SJSA1 (cell line): ENCODE measurements at regions not wholly inside any gene's neighbourhood (a gene's known extent, or its start where the extent isn't known, plus 50 kb on each side); places are given as distances from the start of the nearest gene placed in this dataset.

Experiments used
- DNase-seq, 2 experiments: peaks; one replicate each; pipeline ENCODE4 v3.0.0-alpha.2; 2015 to 2020; ENCODE audit warnings: low spot score in 2 of 2, low read depth in 1 of 2
- H3K27ac ChIP-seq: fragments of 250-450 bp; sonication (Bioruptor Pico); 2 replicates; pipeline ENCODE4 v1.5.1; 2020; ENCODE audit warnings: mild to moderate bottlenecking, moderate library complexity
- H3K27me3 ChIP-seq: fragments of 250-450 bp; sonication (Bioruptor Pico); replicated peaks from 2 replicates; pipeline ENCODE4 v1.5.1; 2020; ENCODE audit warnings: mild to moderate bottlenecking, moderate library complexity
- H3K36me3 ChIP-seq: fragments of 250-450 bp; sonication (Bioruptor Pico); 2 replicates; pipeline ENCODE4 v1.5.1; 2020; ENCODE audit warnings: mild to moderate bottlenecking
- H3K4me1 ChIP-seq: fragments of 250-450 bp; sonication (Bioruptor Pico); replicated peaks from 2 replicates; pipeline ENCODE4 v1.6.1; 2021; ENCODE audit warnings: mild to moderate bottlenecking
- H3K4me3 ChIP-seq: fragments of 250-450 bp; sonication (Bioruptor Pico); 2 replicates; pipeline ENCODE4 v1.5.1; 2020; ENCODE audit warnings: mild to moderate bottlenecking
- H3K9me3 ChIP-seq: fragments of 250-450 bp; sonication (Bioruptor Pico); replicated peaks from 2 replicates; pipeline ENCODE4 v1.5.1; 2020; ENCODE audit warnings: mild to moderate bottlenecking

DNA sequence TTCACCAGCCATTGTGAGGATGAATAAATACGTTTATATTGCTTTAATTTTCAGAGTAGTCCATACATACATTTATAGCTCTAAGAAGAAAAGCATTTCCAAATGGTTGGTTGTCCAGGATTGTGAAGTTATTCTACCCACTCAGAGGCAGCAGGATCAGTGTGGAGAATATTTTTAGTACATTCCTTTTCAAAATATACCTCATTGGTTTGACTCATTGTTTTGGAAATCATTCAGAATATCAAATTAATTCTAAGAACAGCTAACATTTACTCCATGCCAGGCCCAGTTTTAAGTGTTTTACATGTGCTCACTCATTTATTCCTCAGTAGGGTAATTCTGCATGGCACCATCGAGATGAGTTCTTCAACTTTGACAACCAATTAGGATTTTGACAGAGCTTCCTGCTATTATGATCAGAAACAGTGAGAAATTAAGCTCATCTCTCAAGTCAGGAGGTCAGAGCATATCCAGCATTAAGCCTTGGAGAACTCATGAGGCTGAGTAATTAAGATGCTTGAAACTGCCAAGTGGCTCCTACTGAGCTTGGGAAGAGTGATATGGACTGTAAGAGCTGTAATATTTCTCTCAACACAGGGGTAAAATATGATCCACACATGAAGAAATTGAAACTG is 153.3 kb upstream of the CLEC14A start:
- no peak overlapping the region for H3K4me3 ChIP-seq
- H3K27me3 ChIP-seq = no peaks in the 10 kb centered on the region
- no peaks in the 10 kb centered on the region for H3K9me3 ChIP-seq
- no peak for DNase-seq
- H3K4me1 ChIP-seq = peaks cover 15% of the 10 kb centered on the region
- H3K36me3 ChIP-seq = no peaks in the 10 kb centered on the region
- no peak overlapping the region for H3K27ac ChIP-seq

DNA sequence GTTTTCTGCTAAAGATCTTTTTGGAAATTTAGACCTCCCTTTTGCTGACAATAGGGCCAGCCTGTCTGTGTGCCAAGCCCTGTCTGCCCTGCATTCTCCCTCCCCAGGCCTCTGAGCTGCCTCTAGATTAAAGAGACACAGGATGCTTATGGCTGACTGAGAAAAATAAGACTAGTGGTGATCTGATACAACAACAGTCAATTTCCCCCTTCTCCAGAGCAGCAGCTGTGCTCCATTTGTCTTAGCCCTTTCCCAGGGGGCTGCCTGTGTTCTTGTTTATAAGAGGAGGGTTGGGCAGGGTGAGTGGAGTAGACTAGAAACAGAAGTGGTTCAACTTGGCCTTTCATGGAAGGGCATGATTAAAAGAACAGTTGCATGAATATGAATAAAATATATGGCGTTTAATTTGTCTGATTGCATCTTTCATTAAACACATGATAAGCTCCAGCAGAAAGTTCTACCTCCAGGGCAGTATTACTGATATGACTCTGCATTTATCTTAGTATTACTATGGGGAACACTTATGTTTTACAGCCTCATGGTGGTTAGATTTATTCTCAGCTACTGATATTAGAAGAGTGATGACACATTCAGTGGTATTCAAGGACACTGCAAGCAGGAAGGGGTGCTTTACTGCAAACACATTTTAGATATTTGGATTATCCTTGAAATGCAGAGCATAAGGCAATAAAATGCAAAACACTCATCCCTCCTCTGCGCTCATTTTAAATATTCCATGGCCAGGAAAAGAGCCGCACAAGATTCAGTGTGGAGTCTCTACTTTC is 150.2 kb upstream of the CLEC14A start:
- no peaks in the 10 kb centered on the region for H3K36me3 ChIP-seq
- no peaks in the 10 kb centered on the region for H3K27me3 ChIP-seq
- no peak overlapping the region for H3K27ac ChIP-seq
- H3K4me1 ChIP-seq = peaks cover 15% of the 10 kb centered on the region
- no peak for DNase-seq
- H3K9me3 ChIP-seq = no peaks in the 10 kb centered on the region
- H3K4me3 ChIP-seq = no peak overlapping the region

DNA sequence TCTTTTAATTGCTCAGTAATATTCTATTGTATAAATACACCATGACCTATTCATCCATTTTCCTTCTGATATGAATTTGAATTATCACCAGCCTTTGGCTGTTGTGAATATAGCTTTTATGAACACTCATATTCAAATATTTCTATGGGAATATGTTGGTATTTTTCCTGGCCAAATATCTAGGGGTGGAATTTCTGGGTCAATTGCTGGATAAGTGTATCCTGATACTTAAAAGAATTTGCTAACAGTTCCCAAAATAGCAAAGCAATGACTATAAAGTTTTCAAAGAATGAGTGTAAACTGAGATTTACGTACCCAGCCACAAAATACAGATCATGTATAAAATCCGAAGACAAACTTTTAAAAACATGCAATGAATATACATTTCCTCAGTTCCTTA is 148.7 kb upstream of the CLEC14A start:
- H3K36me3 ChIP-seq = no peaks in the 10 kb centered on the region
- H3K4me1 ChIP-seq = peaks cover 15% of the 10 kb centered on the region
- H3K4me3 ChIP-seq = no peak overlapping the region
- H3K27me3 ChIP-seq = no peaks in the 10 kb centered on the region
- DNase-seq = no peak
- H3K27ac ChIP-seq = peak overlapping the region; percentile 42
- no peaks in the 10 kb centered on the region for H3K9me3 ChIP-seq

DNA sequence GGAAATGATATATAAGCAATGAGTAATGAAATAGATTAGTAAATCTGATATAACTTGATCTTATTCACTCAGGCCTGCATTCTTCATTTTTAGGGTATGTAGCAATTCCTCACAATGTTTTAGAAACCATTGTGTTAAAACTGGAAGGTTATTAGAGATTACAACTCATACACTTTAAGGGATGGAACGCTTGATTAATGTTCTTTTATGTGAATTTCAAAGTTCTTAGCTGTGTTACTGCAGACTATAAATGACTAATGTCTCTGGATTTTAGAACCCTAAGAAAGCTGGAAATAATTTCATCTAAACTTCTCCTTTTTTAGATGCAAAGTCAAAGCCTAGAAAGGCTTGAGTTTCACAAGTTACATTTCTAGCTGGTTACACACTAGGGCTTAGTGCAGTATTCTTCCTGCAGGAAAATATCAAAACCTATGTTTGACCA is 148.2 kb upstream of the CLEC14A start:
- Histone ChIP-seq H3K27ac (peak overlapping the region; percentile 42), H3K4me1 (peaks cover 15% of the 10 kb centered on the region), H3K36me3 (no peaks in the 10 kb centered on the region), H3K4me3 (no peak overlapping the region), H3K27me3 (no peaks in the 10 kb centered on the region), H3K9me3 (no peaks in the 10 kb centered on the region)
- no peak for DNase-seq

DNA sequence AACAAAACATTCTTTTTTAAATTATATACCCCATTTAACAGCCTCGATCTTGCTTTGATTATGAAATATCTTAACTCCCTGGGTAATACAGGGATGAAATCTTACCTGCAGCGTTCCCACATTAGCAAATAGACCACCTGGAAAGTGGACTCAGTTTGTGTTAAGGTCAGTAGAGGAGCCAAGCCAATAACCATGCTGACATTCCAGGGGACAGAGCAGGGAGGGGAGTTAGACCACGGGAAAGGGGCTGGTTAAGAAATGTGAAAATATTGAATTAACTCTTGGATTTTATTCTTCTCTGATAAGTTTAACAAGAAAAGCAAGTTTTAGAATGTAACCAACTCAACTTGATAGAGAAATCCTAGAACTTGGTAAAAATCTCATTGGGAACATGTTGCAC is 144.9 kb upstream of the CLEC14A start:
- H3K36me3 ChIP-seq = no peaks in the 10 kb centered on the region
- no peak for DNase-seq
- H3K27ac ChIP-seq = no peak overlapping the region
- no peak overlapping the region for H3K4me3 ChIP-seq
- H3K27me3 ChIP-seq = no peaks in the 10 kb centered on the region
- peaks cover 9% of the 10 kb centered on the region for H3K4me1 ChIP-seq
- H3K9me3 ChIP-seq = no peaks in the 10 kb centered on the region

DNA sequence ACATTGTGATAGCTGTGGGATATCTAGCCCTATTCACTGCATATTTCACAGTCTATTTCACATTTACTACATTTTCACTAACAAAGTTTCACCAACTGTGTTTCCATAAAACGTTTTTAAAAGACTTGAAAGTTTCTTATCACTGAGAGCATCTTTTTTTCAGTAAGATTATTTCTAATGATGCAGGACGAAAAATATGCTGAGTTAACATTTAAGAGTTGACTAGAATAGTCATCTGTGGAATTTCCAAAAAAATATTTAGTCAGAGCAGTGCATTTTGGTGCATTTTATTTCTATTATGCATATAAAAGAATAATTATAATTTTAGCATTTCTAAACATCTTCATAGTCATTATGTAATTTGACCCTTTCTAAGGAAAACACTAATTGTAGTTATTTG is 143.8 kb upstream of the CLEC14A start:
- Histone ChIP-seq H3K36me3 (no peaks in the 10 kb centered on the region), H3K9me3 (no peaks in the 10 kb centered on the region), H3K4me3 (no peak overlapping the region), H3K27me3 (no peaks in the 10 kb centered on the region), H3K4me1 (peaks cover 4% of the 10 kb centered on the region), H3K27ac (no peak overlapping the region)
- DNase-seq = no peak

DNA sequence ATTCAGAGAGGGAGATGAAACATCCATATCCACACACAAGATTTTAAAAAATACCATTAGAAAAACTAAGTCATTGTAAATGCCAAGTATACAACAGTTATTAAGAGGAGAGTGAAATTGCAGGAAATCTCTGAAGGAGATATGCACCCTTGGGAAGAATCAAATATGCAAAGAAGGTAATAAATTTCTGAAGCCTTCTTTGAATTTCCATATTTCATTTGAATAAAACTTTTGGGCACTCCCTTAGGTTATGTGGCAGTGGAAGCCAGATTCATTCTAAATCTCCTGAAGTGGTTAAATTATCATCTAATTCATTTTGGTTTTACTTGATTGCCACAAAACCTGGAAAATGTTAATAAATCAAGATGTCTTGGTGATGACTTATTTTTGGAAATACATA is 138.9 kb upstream of the CLEC14A start:
- Histone ChIP-seq H3K27ac (no peak overlapping the region), H3K9me3 (no peaks in the 10 kb centered on the region), H3K36me3 (no peaks in the 10 kb centered on the region), H3K4me3 (no peak overlapping the region), H3K27me3 (no peaks in the 10 kb centered on the region), H3K4me1 (no peaks in the 10 kb centered on the region)
- no peak for DNase-seq

DNA sequence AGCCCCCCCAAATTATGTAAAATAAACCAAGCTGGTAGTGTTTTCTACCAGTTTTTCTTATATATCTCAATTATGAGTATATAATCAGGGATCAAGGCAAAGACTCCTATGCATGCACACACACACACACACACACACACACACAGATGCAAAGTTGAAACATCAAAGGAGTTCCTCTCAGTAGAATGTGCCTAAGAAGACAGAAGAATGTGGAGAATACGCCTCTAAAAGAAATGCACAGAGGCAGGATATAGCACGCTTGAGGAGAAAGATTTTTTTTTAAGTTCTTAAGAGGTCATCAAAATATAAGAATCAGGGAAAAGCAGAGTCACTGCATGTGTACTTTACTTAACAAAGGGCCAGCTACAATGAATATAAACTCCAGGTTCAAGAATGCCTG is 138.2 kb upstream of the CLEC14A start:
- DNase-seq = no peak
- H3K27ac ChIP-seq = no peak overlapping the region
- H3K4me1 ChIP-seq = no peaks in the 10 kb centered on the region
- no peak overlapping the region for H3K4me3 ChIP-seq
- H3K9me3 ChIP-seq = no peaks in the 10 kb centered on the region
- H3K27me3 ChIP-seq = no peaks in the 10 kb centered on the region
- no peaks in the 10 kb centered on the region for H3K36me3 ChIP-seq

DNA sequence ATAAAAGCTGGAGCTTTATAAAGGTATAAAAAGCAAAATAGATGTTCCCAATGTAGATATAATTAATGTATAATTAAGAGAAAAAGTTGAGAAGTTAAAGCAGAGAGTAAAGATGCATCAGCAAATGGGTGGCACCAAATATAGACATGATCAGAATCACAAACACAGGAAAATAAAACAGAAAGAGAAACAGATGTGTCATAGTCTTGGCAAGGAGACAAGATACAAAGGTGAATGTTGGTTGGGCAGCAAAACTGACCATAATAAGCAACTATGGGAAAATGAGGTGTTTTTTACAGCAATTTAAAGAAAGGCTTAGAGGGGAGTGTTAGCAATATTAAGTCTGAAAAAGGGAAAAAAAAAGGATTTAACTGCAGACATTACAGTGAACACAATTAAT is 135.4 kb upstream of the CLEC14A start:
- H3K36me3 ChIP-seq = no peaks in the 10 kb centered on the region
- DNase-seq = no peak
- no peaks in the 10 kb centered on the region for H3K9me3 ChIP-seq
- no peaks in the 10 kb centered on the region for H3K4me1 ChIP-seq
- H3K4me3 ChIP-seq = no peak overlapping the region
- no peaks in the 10 kb centered on the region for H3K27me3 ChIP-seq
- H3K27ac ChIP-seq = no peak overlapping the region

DNA sequence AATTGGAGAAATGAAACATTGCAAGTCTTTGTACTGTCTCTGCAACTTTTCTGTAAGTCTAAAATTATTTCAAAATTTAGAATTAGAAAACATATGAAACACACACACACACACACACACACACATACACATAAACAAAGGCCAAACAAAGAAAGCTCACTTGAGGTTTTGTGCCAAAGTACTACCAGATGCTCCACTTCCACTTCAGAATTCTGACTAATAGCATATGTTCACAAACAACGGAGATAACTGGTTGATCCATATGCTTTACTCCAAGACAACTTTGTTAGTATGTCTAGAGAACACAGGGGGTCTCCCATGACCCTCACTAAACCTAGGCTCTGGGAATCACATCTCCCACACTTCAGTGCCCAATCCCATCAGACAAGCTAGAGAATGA is 133.8 kb upstream of the CLEC14A start:
- DNase-seq = no peak
- no peaks in the 10 kb centered on the region for H3K36me3 ChIP-seq
- H3K27me3 ChIP-seq = no peaks in the 10 kb centered on the region
- no peaks in the 10 kb centered on the region for H3K9me3 ChIP-seq
- H3K4me3 ChIP-seq = no peak overlapping the region
- no peak overlapping the region for H3K27ac ChIP-seq
- H3K4me1 ChIP-seq = no peaks in the 10 kb centered on the region

DNA sequence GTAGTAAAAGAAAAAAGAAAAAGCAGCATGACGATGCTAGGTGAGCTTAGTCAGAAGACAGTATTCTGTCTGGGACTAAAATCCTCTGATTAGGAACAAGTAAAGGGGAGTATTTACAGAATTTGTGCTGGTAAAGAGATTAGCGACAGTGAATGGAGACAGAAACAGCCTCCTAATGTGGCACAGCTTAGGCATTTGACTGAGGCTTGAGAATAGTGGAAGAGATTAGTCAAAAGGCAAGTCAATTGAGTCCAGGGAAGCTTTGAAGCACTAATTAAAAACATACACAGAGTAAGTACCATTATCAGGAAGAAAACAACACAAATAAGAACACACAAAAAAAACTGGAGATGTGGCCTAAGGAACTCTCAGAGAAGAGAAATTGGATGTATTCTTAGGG is 131.9 kb upstream of the CLEC14A start:
- Histone ChIP-seq H3K4me3 (no peak overlapping the region), H3K27me3 (no peaks in the 10 kb centered on the region), H3K4me1 (no peaks in the 10 kb centered on the region), H3K9me3 (no peaks in the 10 kb centered on the region), H3K27ac (no peak overlapping the region), H3K36me3 (no peaks in the 10 kb centered on the region)
- no peak for DNase-seq

DNA sequence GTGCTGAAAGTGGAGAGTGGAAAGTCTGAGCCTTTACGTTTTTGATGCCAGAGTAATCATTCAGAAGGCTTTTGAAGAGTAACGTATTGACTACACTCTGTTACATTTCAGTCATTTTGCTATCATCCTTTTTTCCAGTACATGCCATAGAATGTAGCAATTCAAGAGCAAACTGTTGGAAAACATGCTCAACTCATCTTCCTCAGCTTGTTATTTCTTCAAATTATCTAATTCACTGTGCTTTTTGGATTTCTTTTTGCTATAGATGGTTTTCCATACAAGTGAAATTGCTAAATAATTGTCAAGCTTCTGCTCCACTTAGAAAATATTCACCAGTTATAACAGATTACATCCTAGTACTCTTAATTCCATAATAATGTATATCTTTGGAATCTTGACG is 129.9 kb upstream of the CLEC14A start:
- H3K27me3 ChIP-seq = no peaks in the 10 kb centered on the region
- no peaks in the 10 kb centered on the region for H3K9me3 ChIP-seq
- H3K4me1 ChIP-seq = no peaks in the 10 kb centered on the region
- no peak overlapping the region for H3K27ac ChIP-seq
- no peak for DNase-seq
- no peaks in the 10 kb centered on the region for H3K36me3 ChIP-seq
- H3K4me3 ChIP-seq = no peak overlapping the region

DNA sequence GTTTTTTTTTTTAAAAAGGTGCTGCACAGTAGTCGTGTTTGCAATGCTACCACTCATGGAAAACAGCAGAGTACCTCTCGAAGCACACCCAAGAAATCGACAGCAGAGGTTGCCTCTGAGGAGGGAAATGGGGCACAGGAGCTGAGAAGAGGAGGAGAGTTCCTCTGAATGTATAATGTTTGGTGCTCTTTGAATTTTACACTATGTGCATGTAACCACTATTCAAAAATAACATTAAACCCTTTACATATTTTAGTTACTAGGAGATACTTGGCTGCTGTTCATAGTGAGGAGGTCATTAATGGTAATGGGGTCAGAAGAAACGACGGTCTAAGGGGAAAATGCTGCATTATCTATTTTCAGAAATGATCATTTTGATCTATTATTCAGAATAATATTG is 129.4 kb upstream of the CLEC14A start:
- no peaks in the 10 kb centered on the region for H3K27me3 ChIP-seq
- H3K27ac ChIP-seq = no peak overlapping the region
- H3K4me1 ChIP-seq = no peaks in the 10 kb centered on the region
- no peak for DNase-seq
- H3K4me3 ChIP-seq = no peak overlapping the region
- no peaks in the 10 kb centered on the region for H3K36me3 ChIP-seq
- H3K9me3 ChIP-seq = no peaks in the 10 kb centered on the region

DNA sequence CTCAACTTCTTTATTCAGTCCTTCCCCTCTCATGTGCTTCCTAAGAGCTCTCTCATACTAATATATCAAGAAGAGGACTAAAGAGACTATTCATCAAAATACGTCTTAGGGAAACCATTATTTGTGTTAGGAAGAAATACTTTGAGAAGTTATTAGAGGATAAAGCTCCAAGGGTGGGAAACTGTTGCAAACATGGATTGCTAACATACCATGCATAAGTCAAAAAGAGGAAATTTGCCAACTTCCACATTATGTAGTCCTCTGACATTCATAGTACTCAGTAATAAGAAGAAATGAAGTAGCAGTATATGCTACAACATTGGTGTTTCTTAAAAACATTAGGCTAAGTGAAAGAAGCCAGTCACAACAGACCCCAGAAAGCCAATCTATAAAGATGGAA is 128.8 kb upstream of the CLEC14A start:
- DNase-seq = no peak
- H3K27ac ChIP-seq = no peak overlapping the region

DNA sequence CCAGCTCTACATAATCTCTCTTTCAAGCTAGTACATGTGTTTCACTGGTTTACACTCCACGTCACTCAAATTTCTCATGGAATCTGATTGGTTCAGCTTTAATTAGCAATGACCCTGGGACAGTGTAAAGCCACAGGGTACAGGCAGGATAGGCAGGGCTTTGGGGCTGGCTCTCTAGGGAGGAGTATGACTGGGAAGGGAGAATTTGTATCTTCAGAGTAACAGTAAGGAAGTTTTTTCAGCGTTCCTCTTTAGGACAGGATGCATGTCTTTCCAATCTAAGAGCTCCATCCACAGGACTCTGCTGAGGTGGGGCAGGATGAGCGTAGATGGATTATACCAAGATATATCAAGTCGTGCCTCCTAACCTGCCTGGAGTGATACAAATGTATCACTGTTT is 112.0 kb upstream of the CLEC14A start:
- H3K4me3 ChIP-seq = no peak overlapping the region
- no peaks in the 10 kb centered on the region for H3K36me3 ChIP-seq
- no peak overlapping the region for H3K27ac ChIP-seq
- H3K9me3 ChIP-seq = no peaks in the 10 kb centered on the region
- H3K4me1 ChIP-seq = no peaks in the 10 kb centered on the region
- no peak for DNase-seq
- no peaks in the 10 kb centered on the region for H3K27me3 ChIP-seq

More for the DNA sequence above, 128.8 kb upstream of the CLEC14A start:
- Histone ChIP-seq H3K4me3 (no peak overlapping the region), H3K36me3 (no peaks in the 10 kb centered on the region), H3K9me3 (no peaks in the 10 kb centered on the region), H3K4me1 (no peaks in the 10 kb centered on the region), H3K27me3 (no peaks in the 10 kb centered on the region)
